AG04449 (cell line): ENCODE measurements at regions not wholly inside any gene's neighbourhood (a gene's known extent, or its start where the extent isn't known, plus 50 kb on each side); places are given as distances from the start of the nearest gene placed in this dataset.

Experiments
- CTCF ChIA-PET: fragments of 350-600 bp; formaldehyde crosslinking; extraction: SDS; loops from one replicate; lab custom pipeline; 2021; ENCODE audit warnings: antibody characterized with exemption; lab: Yijun Ruan, JAX
- POLR2A ChIA-PET: fragments of 400-600, 350-600 bp; formaldehyde crosslinking; extraction: SDS; loops from one replicate; lab custom pipeline; 2020; ENCODE audit warnings: antibody characterized with exemption, inconsistent platforms; lab: Yijun Ruan, JAX
- DNase-seq: peaks from one replicate; pipeline ENCODE4 v3.0.0-alpha.2; 2010; ENCODE audit warnings: low read depth, low spot score
- H3K4me3 ChIP-seq: 2 replicates; pipeline ENCODE4 v1.5.1; 2011; ENCODE audit warnings: low read depth, mild to moderate bottlenecking, control low read depth, low read length
- TF ChIP-seq, protein P1 (sequence below): IDR thresholded peaks from one replicate; pipeline ENCODE4 v1.5.1; 2011; ENCODE audit warnings: mild to moderate bottlenecking, moderate library complexity, low read length, control low read depth, inconsistent platforms; ENCODE audit not compliant: insufficient read depth; ENCODE audit errors: missing control alignments

DNA sequence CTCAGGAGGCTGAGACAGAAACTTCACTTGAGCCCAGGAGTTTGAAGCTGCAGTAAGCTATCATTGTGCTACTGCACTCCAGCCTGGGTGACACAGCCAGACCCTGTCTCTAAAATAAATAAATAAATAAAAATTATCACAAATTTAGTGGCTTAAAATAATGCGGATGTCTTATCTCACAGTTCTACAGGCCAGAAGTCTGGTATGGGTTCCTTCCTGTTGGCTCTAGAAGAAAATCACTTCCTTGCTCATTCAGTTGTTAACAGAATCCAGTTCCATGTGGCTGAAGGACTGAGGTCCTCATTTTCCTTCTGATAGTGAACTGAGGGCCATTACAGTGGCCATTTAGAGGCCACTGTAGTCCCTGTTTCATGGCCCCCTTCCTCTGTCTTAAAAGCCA lies 94.6 kb upstream of the S1PR1 start:
- no peak for DNase-seq
- CTCF ChIA-PET: no interaction called here
- no peak overlapping the region for H3K4me3 ChIP-seq
- POLR2A ChIA-PET: no interaction called here
- TF ChIP-seq, protein P1, sequence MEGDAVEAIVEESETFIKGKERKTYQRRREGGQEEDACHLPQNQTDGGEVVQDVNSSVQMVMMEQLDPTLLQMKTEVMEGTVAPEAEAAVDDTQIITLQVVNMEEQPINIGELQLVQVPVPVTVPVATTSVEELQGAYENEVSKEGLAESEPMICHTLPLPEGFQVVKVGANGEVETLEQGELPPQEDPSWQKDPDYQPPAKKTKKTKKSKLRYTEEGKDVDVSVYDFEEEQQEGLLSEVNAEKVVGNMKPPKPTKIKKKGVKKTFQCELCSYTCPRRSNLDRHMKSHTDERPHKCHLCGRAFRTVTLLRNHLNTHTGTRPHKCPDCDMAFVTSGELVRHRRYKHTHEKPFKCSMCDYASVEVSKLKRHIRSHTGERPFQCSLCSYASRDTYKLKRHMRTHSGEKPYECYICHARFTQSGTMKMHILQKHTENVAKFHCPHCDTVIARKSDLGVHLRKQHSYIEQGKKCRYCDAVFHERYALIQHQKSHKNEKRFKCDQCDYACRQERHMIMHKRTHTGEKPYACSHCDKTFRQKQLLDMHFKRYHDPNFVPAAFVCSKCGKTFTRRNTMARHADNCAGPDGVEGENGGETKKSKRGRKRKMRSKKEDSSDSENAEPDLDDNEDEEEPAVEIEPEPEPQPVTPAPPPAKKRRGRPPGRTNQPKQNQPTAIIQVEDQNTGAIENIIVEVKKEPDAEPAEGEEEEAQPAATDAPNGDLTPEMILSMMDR: no peak

GRCh38 chr1:101141376-101141775 lies 95.4 kb upstream of the S1PR1 start:
- DNase-seq: no peak
- ChIA-PET CTCF (no interaction called here), POLR2A (no interaction called here)
- H3K4me3 ChIP-seq: no peak overlapping the region
- TF ChIP-seq, protein P1: no peak

- no peak for DNase-seq
- TF ChIP-seq, protein P1: no peak
- ChIA-PET CTCF (no interaction called here), POLR2A (no interaction called here)
- H3K4me3 ChIP-seq: no peak overlapping the region
Observed at GRCh38 chr1:101139821-101140718, 96.7 kb upstream of the S1PR1 start.

GRCh38 chr1:101139130-101139529 lies 97.7 kb upstream of the S1PR1 start:
- DNase-seq: no peak
- H3K4me3 ChIP-seq: no peak overlapping the region
- ChIA-PET POLR2A (no interaction called here), CTCF (interaction anchor here (0.6 kb wide), 1 partner anchor 99 kb away, joined by 3 read pairs; no protein-coding TSS in a partner anchor)
- TF ChIP-seq, protein P1: no peak

DNA sequence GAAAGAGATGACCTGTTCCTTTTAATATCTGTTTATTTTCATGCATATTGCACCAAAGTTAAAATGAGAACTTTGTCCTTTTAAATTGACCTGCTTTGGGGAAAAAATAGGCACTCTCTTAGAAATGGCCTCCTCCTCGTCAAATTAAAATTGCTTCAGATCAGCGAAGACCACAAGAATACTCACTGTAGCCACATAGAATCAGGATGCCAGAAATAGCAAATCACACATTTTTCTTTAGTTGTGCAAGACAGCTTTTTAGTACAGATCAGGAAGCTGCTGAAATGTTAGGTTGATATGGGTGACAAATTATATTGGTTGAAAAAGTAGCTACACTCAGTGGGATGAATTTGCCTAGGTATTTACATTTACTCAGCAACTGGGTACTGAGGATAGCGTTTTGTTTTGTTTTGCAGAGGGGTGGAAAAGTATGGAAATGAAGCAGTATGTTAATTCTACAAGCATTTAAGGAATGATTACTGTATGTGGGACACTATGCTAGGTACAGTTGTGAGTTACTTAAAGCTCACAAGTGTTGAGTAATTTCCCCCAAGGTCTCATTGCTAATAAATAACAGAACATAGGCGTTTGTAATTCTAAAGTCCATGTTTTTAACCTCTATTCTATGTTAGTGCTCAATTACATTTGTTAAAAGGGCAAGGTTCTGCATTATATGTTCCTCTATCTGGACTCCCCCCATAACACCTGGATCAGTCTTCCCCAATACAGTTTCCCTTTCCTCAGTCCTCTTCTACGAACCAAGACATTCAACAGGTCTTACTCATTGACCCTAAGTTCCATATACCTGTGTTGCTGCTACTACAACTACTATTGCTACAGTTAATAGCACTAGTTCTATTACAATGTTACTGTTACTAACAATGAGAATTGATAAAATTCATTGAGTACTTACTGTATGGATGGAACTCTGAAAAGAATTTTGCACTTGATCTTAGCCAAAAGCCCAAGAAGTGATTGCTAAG lies 99.4 kb upstream of the S1PR1 start:
- TF ChIP-seq, protein P1: no peak
- ChIA-PET CTCF (interaction anchor here (0.9 kb wide), 1 partner anchor 151 kb away, joined by 3 read pairs; no protein-coding TSS in a partner anchor), POLR2A (interaction anchor here (1.0 kb wide), 1 partner anchor 64 kb away, joined by 3 read pairs; no protein-coding TSS in a partner anchor)
- no peak overlapping the region for H3K4me3 ChIP-seq
- peak; percentile 51 for DNase-seq
